Tongue (tissue), 1 donor: ENCODE measurements at regions not wholly inside any gene's neighbourhood (a gene's known extent, or its start where the extent isn't known, plus 50 kb on each side); places are given as distances from the start of the nearest gene placed in this dataset.

Experiments used
- DNase-seq: peaks from one replicate; pipeline ENCODE4 v3.0.0-alpha.2; 2015

GRCh38 chr4:183852910-183853547, 52.1 kb upstream of the STOX2 start:
- no peak for DNase-seq

GRCh38 chr4:183853548-183853940, 51.6 kb upstream of the STOX2 start:
- peak; percentile 65 for DNase-seq
